Stimulated activated CD4-positive, alpha-beta T cell treated with anti-CD3 and anti-CD28 coated beads, Interleukin-4, amount 100 ng/mL, for 48 hours (primary cell): ENCODE measurements at regions not wholly inside any gene's neighbourhood (a gene's known extent, or its start where the extent isn't known, plus 50 kb on each side); places are given as distances from the start of the nearest gene placed in this dataset.

Experiments
- DNase-seq, 2 donors: peaks; one replicate each; pipeline ENCODE4 v3.0.0-alpha.2; 2020; ENCODE audit warnings: low read depth in 2 of 2

- DNase-seq, result no peak
These were observed 121.6 kb upstream of the KLF6 start for GRCh38 chr10:3906511-3907111.

GRCh38 chr10:3904419-3904960, 119.5 kb upstream of the KLF6 start:
- DNase-seq, result no peak

DNA sequence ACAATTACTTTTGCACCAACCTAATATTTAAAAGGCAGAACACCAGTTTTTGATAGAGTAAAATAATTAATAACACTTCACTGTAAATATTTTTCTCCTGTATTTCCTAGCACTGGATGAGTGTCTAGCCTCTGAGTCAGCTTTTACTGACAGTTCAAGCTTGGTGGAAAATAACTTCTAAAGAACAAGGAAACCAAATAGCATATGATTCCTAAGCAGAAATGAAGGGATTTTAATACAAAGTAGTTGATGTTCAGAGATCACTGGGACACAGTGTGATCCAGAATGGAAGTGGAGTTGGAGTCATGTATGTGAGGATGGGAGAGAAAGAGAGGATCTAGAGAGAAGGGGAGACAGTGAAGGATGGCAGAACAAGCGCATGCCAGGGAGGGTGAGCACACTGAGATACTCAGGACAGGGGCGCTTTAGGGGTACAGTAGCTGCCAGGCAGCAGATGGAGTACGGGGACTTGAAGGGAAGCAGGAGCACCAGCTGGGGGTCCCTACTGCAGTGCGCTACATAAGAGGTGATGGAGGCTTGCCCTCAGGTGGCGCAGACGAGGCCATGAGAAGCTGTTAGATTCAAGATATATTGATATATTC, 117.9 kb upstream of the KLF6 start:
- no peak for DNase-seq

DNA sequence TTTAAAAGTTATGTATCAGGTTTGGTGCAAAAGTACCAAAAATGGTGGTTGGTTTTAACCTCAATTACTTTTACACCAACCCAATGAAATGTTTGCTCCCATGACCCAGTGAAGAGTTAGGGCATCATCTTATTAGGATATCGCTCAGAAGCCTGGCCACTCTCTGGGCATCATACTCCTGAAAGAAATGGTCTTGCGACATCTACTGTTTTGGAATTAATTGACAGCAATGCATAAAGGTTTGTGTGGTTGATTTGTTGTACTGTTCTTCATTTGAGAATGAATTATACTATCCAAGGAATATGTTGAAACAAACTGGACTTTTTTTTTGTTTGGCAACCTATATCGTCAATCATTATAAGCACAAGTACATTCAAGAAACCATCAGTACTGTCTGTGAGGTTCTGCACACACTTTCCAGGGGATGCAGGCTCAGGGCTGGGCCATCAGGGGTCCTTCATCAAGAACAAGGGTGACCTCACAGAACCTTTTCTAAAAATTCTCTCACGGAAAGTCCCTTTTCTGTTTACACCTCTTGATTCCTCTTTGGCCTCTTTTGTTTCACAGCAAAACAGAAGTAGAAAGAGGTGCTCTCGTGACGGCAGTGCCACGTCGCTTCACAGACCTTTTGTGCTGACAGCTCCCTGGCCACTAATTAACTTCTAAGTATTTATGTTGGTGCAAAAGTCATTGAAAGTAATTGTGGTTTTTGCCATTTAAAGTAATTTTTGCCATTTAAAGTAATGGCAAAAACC, 117.2 kb upstream of the KLF6 start:
- no peak for DNase-seq

GRCh38 chr10:3901370-3901769, 116.4 kb upstream of the KLF6 start:
- no peak for DNase-seq

GRCh38 chr10:3900391-3900790, 115.4 kb upstream of the KLF6 start:
- DNase-seq, result no peak

DNA sequence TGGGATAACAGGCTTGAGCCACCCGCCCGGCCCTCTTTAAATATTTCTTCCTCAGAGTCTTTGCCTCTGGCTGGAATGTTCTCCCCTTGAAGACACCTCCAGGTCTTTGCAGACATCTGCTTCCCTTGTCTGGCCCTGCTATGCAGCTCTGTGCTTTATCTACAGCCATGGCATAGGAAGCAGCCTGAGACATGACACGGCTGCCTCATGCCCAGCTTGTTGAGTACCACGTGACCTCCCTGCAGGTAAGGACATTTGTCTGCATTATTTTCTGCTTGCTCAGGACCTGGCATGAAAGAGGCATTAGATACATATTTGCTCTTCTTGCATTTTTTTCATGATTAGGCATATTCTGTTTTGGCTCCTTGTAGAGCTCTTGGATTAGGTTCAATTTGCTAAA, 113.8 kb upstream of the KLF6 start:
- no peak for DNase-seq

GRCh38 chr10:3897156-3897555, 112.1 kb upstream of the KLF6 start:
- no peak for DNase-seq

DNA sequence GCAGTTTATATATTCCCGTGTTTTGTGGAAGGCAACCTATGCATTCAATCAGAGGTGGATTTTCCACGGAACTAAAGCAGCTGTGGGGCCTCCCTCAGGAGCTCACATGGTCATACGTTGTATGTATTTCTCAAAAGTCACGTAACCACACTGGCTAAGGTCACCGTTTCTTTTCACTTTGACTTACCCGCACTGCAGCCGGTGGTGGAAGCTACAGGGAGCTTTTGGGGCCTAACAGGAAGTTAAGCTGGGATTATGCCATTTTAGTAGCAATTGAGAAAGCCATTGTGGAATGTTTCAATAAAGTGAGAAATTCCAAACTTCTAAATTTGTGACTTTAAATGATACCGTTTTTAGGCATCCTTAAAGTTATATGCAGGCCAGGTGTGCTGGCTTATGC, 111.2 kb upstream of the KLF6 start:
- no peak for DNase-seq

DNA sequence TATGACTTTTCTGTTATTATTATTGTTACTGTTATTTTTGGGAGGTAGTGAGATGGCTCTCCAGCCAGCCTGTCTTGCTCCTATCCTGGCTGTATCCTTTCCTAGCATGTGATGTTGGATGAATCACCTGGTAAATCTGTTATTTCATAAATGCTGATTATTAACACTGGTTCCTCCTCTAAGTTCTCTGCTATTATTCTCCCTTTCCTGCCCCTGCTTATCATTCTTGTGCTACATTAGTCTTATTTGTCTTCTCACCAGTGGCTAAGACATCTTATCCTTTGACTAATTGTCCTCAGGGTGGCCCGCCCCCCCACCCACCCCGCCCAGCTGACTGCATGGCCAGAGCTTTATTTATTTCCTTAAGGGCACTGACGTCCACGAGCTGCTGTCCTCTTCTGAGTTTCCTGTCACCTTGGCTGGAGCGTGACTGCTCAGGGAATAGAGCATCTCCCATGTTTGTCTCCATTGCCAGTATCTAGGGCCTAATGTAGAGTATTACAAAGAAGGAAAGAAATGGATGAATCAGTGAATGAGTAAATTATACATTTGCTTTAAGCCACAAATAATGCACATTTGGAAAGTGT, 110.1 kb upstream of the KLF6 start:
- no peak for DNase-seq

- DNase-seq, result no peak
These were observed 109.0 kb upstream of the KLF6 start for GRCh38 chr10:3893901-3894563.

GRCh38 chr10:3892440-3893425, 107.7 kb upstream of the KLF6 start:
- DNase-seq, result no peak

- no peak for DNase-seq
These were observed 106.4 kb upstream of the KLF6 start for GRCh38 chr10:3891396-3891795.

GRCh38 chr10:3890602-3891352, 105.8 kb upstream of the KLF6 start:
- no peak for DNase-seq

DNA sequence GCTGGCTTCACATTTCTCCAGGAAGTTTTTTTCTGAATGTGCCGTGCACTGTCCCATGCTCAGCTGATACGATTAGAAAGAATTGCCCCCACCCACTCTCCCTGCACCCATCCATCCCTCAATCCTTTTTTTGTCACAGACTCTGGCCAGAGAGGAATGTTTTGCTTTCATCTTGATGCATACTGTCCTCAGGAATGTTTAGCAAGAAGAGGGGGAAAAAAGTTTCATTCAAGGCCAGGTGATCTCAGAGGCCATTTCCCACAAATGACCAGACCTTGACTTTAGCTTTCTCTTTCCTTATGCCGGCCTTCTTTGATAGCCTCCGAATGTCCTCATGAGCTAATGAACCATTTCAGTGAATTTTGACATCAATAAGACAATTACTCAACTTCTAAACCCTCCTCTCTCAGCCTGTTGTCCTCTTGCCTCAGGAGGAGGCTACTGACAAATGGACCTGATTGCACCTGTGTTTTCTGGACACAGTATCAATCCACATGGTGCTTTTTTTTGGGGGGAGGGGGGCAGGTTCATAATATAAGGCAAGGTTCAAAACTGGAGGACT, 105.0 kb upstream of the KLF6 start:
- no peak for DNase-seq

- peak in 1 of 2 donors; percentile 50 for DNase-seq
These were observed 103.0 kb upstream of the KLF6 start for GRCh38 chr10:3887885-3888476.

DNA sequence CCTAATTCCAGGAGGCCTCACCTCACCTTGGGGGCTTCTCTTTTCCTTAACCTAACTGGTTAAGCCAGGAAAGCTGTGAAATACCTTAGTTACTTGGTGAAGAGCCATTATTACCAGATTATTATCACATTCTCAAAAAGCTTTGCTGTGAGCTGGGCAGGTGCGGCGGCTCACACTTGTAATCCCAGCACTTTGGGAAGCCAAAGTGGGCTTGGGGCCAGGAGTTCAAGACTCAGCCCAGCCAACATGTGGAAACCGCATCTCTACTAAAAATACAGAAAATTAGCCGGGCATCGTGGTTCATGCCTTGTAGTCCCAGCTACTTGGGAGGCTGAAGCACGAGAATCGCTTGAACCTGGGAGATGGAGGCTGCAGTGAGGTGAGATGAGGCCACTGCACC, 102.4 kb upstream of the KLF6 start:
- DNase-seq, result no peak

- DNase-seq, result no peak
These were observed 101.7 kb upstream of the KLF6 start for GRCh38 chr10:3886641-3887251.

DNA sequence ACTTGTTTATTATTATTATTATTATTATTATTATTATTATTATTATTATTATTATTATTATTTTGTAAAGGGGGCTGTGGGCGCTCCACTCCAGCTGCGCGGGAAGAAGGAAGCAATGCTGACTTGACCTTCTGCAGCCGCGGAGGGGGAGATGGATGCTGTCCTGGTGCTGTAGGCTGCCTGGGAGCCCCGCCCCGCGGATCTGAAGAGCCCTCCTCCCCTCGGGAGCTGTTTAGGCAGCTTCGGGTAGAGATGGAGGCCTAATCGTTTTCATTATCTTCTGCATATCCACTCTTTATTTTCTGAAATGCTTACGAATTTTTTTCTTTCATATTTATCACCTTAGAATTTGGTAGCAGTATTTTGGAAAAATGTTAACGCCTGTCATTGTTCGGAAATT, 101.2 kb upstream of the KLF6 start:
- DNase-seq, result no peak
